SU-DHL-6 (cell line): ENCODE measurements at regions not wholly inside any gene's neighbourhood (a gene's known extent, or its start where the extent isn't known, plus 50 kb on each side); places are given as distances from the start of the nearest gene placed in this dataset.

Source experiments
- EZH2phosphoT487 ChIP-seq: fragments of 200-600 bp; sonication (generic), shearing (Covaris generic); conservative IDR thresholded peaks from 2 replicates; pipeline ENCODE4 v1.6.1; 2018; ENCODE audit warnings: mild to moderate bottlenecking, antibody characterized with exemption, low read length, moderate library complexity, mixed read lengths
- TF ChIP-seq, protein P1 (sequence below): fragments of 200-600 bp; sonication (generic); IDR thresholded peaks from one replicate; pipeline ENCODE4 v1.5.1; 2017; ENCODE audit warnings: antibody characterized with exemption, mild to moderate bottlenecking, low read length, moderate library complexity; ENCODE audit not compliant: insufficient read depth, poor library complexity, severe bottlenecking

DNA sequence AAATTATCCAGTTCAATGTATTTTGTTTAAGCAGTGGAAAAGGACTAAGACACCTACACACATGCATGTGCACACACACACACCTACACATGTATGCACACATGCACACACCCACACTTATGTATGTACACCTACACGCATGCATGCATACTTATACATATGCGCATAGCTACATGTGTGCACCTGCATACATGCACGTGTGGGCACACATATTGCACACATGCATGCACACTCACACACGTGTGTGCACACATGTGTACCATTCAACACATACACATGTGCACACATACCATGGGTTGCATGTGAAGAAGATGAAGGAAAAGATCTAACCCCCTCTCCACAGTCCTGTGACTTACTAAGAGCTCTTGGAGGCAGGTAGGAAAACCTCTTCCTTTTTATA, 122.0 kb upstream of the MAFB start:
- TF ChIP-seq, protein P1, sequence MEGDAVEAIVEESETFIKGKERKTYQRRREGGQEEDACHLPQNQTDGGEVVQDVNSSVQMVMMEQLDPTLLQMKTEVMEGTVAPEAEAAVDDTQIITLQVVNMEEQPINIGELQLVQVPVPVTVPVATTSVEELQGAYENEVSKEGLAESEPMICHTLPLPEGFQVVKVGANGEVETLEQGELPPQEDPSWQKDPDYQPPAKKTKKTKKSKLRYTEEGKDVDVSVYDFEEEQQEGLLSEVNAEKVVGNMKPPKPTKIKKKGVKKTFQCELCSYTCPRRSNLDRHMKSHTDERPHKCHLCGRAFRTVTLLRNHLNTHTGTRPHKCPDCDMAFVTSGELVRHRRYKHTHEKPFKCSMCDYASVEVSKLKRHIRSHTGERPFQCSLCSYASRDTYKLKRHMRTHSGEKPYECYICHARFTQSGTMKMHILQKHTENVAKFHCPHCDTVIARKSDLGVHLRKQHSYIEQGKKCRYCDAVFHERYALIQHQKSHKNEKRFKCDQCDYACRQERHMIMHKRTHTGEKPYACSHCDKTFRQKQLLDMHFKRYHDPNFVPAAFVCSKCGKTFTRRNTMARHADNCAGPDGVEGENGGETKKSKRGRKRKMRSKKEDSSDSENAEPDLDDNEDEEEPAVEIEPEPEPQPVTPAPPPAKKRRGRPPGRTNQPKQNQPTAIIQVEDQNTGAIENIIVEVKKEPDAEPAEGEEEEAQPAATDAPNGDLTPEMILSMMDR = no peak
- TF ChIP-seq EZH2phosphoT487 = no peak
